T-helper 1 cell treated with Interleukin-12 subunit alpha and Interleukin-12 subunit beta and Interleukin-4 antibody, amounts not matched to agents 30 ng/mL and 1 ng/mL, for 36 hours (primary cell): ENCODE measurements at regions not wholly inside any gene's neighbourhood (a gene's known extent, or its start where the extent isn't known, plus 50 kb on each side); places are given as distances from the start of the nearest gene placed in this dataset.

Source experiments
- intact Hi-C: fragments of 100-400 bp; cut with micrococcal nuclease; formaldehyde crosslinking; loops from one replicate; pipeline ENCODE4 v1.15.1; 2024

DNA sequence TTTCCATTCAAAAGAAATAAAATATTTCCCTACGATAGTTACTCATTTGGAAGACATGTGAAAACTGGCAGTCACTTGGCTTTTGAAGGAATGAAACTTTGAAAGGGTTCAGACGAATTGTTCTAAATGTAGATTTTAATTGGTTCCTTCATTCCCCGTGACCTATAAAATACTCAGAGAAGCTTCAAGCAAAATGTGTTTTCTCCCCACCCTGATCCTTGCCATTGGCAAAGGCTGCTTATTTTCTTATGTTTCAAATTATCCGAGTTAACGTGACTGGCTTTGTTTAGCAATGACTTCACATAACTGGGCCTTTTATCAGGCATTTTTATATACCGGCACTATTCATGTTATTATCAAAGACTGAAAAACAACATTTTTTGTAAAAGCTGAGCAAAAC is 204.1 kb upstream of the NEIL3 start:
- intact Hi-C loops, result no loop called here

DNA sequence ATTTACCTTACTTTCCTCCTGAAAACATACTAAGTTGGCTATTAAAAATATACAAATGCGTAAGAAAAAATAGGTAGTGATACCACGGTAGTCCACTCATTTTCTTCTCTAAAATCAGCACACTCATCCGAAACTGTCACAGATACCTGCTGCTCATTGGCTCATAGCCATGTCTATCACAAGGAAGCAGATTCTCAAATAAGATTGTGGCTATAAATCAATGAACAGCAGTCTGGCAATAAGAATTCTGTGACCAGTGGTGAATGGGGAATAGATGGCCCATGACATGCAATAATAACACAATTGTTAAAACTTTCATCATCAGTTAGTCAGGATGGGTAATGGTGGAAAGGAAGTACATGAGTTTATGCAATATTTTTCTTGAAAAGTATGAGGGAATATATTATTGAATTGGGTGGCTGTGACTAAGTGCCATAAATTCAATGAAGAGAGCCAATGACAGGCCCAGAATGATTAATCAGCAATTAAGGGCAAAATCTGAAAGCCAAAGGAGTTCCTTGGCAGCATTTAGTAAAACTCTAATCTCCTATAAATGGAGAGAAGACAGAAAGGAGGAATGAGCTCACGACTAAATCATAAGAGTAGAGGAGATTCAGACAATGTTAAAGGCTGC is 202.3 kb upstream of the NEIL3 start:
- intact Hi-C loops, result no loop called here

GRCh38 chr4:177108708-177109107 is 201.0 kb upstream of the NEIL3 start:
- intact Hi-C loops, result loop anchor here (1.0 kb wide), 1 partner anchor 231 kb away; no protein-coding TSS in a partner anchor

DNA sequence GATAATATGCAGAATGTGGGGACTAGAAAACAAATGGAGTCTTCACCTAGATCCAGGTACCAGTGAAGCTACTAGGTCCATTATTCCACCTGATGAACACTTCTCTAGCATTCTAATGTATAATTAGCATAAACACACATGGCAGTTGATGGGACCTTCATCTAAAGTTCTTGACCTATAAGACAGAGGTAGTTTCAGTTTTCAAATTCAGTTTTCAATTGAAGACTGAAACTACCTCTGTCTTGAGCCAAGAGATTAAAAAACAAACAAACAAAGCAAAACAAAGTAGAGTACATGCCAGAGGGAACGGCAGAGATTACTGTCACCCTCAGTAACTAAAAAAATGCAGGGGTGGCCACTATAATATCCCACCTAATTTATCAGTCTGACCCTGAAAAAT is 199.9 kb upstream of the NEIL3 start:
- intact Hi-C loops, result no loop called here

GRCh38 chr4:177116161-177116560 is 193.5 kb upstream of the NEIL3 start:
- intact Hi-C loops, result no loop called here

GRCh38 chr4:177117256-177117655 is 192.4 kb upstream of the NEIL3 start:
- intact Hi-C loops, result no loop called here

DNA sequence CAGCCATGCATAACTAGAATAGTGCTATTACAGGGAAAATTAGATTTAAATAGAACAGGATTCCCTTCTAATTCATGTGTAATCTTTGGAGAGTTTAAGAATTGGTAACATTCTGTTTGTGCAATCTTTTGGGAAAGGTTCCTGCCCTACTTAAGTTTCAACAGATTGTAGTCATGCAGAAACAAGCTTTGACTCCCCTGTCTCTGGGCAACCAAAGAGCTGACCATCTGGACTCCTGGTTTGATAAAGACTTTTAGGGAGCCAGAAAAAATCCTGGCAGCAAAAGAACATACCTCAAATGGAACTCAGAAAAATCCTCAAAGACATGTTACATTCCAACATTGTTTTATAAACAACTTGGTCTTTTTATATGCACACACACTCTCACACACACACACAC is 191.1 kb upstream of the NEIL3 start:
- intact Hi-C loops, result no loop called here

DNA sequence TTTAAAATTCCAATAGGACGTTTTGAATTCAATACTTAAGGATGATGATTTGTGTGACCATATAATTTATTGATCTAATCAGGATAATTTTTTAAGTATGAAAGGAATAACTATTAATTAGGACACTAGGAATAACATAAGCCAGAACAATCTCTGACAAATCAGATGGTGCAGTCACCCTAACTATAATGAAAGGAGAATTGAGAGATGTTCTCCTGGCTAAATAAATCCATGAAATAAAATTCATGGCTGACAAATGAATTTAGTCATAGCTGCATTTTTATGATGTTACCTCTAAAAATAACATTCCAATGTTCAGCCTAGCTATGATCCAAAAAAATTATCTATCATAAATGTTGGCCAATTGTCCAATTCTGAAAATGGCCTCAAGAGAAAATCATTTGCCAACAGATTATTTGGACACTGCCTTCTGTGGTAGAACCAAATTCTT is 190.6 kb upstream of the NEIL3 start:
- intact Hi-C loops, result no loop called here

DNA sequence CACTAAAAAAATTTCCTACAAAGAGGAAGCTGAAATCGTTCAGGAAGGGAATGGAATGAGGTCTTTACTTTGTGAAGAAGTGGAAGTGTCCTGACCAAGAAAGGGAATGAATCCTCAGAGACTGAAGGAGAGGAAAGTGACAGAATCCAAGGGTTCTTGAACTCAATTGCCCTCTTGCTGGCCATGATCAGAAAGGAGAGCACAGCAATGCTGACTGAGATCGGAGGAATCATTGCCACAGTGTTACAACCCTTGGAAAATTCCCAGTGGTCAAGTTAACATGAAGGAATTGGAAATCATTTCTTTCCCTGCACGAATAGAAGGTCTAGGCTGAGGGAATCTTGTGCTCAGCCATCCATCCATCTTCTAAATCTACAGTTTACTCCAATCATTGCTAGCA is 190.0 kb upstream of the NEIL3 start:
- intact Hi-C loops, result no loop called here

DNA sequence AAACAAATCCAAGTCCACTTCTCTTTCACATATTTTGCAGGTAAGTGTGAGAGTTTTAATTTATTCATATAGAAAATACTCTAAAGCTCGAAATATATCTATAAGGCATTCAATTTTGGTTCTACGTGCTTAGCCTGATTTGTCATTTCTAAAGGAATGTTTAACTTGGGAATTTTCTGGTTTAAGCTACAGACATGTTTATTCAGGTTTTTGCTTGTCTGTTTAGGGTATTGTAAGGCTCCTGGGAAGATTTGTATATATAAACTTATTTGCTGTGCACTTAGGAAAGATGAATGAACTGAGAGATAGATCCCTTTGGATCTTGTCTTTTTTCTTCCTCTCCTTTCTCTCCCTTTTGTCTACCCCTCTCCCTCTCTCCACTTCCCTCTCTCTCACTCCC is 185.9 kb upstream of the NEIL3 start:
- intact Hi-C loops, result no loop called here

- intact Hi-C loops, result no loop called here
Observed at GRCh38 chr4:177124349-177125064, 185.2 kb upstream of the NEIL3 start.

GRCh38 chr4:177125656-177126055 is 184.0 kb upstream of the NEIL3 start:
- intact Hi-C loops, result no loop called here

- intact Hi-C loops, result no loop called here
Observed at GRCh38 chr4:177127658-177128057, 182.0 kb upstream of the NEIL3 start.

DNA sequence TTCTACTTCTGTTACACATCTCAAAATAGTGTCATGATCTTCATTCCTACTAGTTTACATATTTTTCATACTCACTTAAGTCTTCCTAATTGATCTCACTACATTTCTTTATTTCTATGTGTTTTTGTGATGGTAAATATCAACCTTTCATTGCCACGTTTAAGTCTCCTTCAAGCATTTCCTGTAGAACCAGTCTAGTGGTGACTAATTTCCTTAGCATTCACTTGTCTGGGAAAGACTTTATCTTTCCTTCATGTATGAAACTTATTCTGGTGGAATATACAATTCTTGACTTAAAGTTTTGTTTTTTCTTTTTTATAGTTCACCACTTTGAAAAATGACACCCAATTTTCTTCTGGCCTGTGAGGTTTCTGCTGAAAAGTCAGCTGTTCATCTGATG is 181.4 kb upstream of the NEIL3 start:
- intact Hi-C loops, result no loop called here

DNA sequence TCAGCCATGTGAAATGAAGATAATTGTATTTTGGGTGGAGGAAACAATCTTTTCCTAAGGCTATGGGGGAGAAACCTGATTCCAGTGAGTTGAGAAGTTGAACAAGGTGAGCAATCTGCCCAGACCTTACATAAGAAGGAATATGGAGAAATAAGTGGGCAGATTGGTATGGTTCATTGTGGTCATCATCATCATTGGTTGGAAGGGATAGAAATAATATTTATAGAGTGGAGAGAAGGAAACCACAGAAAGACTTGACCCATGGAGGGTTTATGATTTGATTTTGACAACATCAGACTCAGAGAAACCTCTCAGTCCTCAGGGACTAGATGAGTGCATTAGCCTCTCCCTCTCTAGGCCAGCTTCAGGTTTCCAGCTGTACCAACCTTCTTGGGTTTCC is 177.9 kb upstream of the NEIL3 start:
- intact Hi-C loops, result no loop called here

DNA sequence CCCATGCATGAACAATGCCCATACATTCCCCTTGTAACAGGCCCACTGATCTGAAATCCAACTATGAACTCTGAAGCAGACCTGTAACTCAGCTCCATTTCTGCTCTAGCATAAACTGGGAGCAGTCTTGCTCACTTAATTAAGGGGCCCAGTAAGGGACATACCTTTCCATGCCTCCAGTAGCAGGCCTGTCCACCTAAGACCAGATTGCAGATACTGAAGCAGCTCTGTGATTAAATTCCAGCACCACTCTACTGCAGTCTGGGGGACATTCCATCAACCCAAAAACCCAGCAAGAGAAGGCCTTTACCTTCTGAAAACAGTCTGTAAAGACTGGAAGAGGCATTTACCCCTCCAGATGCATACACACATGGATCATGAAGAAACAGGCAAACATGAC is 162.0 kb upstream of the NEIL3 start:
- intact Hi-C loops, result no loop called here

DNA sequence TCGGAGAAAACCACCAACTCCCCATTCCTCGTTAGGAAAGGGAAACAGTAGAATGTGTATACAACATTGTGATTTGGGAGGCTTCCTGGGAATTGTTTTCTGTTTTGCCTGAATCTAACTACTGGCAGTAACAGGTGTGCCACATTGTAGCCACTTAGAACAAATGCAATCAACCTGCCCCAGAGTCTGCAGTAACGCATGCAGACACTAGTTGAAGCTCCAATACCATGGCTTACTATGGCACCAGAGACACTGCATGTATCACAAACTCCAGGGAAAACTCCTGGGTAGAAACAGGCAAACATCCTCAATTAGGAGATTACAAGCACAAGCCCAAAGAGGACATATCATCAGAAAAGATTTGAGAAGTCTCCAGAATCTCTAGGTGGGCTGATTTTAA is 154.2 kb upstream of the NEIL3 start:
- intact Hi-C loops, result no loop called here

- intact Hi-C loops, result no loop called here
Observed at GRCh38 chr4:177159600-177159999, 150.1 kb upstream of the NEIL3 start.

GRCh38 chr4:177161781-177162180 is 147.9 kb upstream of the NEIL3 start:
- intact Hi-C loops, result no loop called here

DNA sequence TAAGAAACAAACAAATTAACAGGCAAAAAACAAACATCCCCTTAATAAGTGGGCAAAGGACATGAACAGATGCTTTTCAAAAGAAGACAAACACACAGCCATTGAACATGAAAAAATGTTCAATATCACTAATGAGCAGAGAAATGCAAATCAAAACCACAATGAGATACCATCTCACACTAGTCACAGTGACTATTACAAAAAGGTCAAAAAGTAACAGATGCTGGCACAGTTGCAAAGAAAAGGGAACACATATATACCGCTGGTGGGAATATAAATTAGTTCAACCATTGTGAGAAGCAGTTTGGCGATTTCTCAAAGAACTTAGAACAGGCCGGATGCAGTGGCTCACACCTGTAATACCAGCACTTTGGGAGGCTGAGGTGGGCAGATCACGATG is 146.1 kb upstream of the NEIL3 start:
- intact Hi-C loops, result no loop called here

- intact Hi-C loops, result no loop called here
Observed at GRCh38 chr4:177171588-177171987, 138.1 kb upstream of the NEIL3 start.

DNA sequence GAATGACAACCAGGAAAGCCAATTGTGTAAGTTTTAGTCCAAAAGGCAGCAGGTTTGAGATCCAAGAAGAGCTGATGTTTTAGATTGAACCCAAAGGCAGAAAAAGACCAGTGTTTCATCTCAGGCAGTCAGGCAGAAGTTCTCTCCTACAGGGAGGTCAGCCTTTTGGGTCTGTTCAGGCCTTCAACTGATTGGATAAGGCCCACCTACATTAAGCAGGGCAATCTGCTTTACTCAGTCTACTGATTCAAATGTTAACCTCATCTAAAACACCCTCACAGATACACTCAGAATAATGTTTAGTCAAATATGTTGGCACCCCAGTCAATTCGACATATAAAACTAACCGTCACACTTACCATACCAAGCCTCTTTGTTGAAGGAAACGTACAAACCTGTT is 134.2 kb upstream of the NEIL3 start:
- intact Hi-C loops, result no loop called here

DNA sequence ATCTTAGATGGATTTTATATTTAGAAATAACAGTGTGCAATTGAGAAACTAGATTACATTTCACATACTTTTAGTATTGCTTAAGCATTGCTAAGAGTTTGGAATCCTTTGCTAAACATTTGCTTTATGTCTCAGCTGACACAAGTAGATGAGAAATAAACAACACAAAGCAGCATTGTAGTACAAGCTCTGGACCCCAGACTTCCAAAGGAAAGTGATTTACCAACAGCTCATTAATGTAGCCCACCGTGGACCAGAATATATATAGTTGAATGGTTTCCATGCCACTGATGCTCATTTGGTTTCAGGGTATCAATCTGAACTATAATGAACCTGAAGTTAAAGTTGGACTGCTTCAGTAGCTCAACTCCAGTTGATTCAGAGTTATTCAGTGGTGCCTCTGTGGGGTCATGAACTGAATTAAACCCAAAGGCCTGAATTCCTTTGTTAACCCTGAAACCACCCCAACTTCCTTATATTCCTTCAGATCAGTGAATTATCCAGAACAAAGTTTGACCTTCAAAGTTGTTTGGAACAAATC is 132.1 kb upstream of the NEIL3 start:
- intact Hi-C loops, result no loop called here
